ENCODE measurements at regions not wholly inside any gene's neighbourhood (a gene's known extent, or its start where the extent isn't known, plus 50 kb on each side); places are given as distances from the start of the nearest gene placed in this dataset.

DNA sequence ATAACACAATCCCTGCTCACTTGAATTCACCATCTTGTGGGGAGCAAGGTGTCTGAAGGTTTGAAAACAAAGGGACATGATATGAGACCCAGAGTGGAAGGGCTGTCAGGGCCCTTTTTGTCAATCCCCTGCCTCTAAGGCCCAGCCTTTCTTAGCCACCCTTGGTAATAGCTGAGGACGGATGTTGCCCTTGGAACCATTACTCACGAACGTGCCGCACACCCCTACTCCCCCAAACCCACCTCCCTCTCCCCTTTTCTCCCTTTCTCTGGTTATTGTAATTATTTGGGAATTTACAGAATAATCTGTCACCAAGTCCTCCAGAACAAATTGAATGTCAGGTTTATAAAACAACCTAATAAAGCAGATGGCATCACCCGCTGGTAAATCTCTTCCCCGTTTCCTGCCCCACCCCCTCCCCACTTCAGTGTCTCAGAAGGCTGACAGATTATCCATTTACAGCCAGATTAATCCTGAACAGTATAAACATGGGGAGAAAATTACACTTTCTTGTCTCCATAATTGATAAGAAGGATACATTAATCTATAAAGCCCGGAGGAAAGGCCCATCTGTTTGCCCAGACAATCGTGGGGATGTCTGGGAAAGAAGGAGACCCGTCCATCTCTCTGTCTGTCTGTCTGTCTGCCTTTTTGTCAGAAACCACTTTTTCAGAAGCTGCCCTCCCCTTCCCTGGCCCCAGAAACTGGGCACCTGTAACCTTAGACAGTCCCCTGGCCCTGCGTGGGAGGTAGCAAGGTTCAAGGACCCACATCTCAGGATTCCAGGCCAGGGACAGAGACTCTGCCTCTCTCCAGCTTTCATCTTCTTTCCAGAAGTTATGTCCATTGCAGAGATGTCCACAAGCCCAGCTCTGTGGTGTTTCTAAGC, 60.6 kb upstream of the CD34 start:
- Histone ChIP-seq H3K36me3 (ENCODE audit: control insufficient read depth, insufficient read depth, low read length) (no peaks in the 10 kb centered on the region), H3K27me3 (replicated peaks; ENCODE audit: control insufficient read depth, insufficient read depth, low read length) (no peaks in the 10 kb centered on the region), H3K4me3 (replicated peaks; ENCODE audit: low read depth, low read length) (no peak overlapping the region)
- TF ChIP-seq, protein P1, sequence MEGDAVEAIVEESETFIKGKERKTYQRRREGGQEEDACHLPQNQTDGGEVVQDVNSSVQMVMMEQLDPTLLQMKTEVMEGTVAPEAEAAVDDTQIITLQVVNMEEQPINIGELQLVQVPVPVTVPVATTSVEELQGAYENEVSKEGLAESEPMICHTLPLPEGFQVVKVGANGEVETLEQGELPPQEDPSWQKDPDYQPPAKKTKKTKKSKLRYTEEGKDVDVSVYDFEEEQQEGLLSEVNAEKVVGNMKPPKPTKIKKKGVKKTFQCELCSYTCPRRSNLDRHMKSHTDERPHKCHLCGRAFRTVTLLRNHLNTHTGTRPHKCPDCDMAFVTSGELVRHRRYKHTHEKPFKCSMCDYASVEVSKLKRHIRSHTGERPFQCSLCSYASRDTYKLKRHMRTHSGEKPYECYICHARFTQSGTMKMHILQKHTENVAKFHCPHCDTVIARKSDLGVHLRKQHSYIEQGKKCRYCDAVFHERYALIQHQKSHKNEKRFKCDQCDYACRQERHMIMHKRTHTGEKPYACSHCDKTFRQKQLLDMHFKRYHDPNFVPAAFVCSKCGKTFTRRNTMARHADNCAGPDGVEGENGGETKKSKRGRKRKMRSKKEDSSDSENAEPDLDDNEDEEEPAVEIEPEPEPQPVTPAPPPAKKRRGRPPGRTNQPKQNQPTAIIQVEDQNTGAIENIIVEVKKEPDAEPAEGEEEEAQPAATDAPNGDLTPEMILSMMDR (IDR thresholded peaks at IDR 0.05; ENCODE audit: insufficient read depth, low read length, poor library complexity, severe bottlenecking) = no peak
- DNase-seq (ENCODE audit: extremely low read depth, insufficient read length) = no peak

DNA sequence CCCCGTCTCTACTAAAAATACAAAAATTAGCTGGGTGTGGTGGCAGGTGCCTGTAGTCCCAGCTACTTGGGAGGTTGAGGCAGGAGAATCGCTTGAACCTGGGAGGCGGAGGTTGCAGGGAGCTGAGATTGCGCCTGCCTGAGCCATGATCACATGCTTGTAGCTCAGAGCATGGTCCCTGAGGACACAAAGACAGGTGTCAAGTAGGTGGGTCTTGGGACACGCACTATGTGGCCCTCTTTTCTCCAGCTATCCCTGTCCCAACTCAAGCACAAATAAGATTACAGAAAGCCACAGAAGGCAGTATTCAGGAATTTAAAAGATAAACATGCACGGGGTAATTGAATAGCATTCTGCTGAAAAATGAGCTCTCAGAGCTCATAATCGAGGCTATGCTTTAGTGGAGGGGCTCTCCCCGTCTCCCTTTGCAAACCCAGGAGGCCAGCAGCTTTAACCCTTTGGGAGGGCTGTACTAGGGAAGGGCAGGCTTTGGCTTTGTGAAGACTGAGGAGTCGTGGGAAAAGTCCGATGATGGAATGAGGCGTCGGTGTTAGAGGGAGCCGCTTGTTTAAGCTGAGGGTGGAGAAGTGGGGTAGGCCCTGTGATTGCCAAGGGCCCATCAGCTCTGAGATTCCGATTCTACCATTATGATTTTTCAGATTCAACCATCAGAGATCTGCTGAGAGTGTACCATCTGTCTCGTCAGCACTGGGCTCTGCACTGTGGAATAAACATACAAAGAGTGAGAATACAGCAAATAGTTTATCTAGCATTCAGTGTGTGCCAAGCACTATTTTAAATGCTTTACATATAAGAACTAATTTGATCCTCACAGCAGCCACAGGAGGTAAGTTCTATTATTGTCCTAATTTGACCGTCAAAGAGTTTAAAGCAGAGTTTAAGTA, 59.7 kb upstream of the CD34 start:
- H3K27me3 ChIP-seq (replicated peaks; ENCODE audit: control insufficient read depth, insufficient read depth, low read length) = no peaks in the 10 kb centered on the region
- H3K4me3 ChIP-seq (replicated peaks; ENCODE audit: low read depth, low read length) = no peak overlapping the region
- no peak for DNase-seq (ENCODE audit: extremely low read depth, insufficient read length)
- TF ChIP-seq, protein P1 (IDR thresholded peaks at IDR 0.05; ENCODE audit: insufficient read depth, low read length, poor library complexity, severe bottlenecking) = no peak
- H3K36me3 ChIP-seq (ENCODE audit: control insufficient read depth, insufficient read depth, low read length) = no peaks in the 10 kb centered on the region

DNA sequence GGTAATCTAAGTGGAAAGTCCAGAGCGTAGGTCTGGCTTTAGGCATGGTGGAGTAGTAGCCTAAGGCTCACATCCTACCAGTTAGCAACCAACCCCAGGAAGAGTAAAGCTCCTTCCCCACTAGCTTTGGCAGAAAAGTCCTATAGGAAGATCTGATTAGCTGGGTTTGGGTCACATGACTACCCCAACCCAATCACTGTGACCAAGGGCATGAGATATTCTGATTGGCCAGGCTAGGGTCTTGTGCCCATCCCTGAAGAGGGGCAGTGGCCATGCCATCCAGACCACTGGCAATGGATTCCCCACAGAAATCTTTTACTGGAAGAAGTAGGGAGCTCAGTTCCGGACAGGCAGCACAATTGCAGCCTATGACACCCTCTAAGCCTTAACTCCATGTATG, 58.6 kb upstream of the CD34 start:
- DNase-seq (ENCODE audit: extremely low read depth, insufficient read length) = no peak
- Histone ChIP-seq H3K27me3 (replicated peaks; ENCODE audit: control insufficient read depth, insufficient read depth, low read length) (no peaks in the 10 kb centered on the region), H3K4me3 (replicated peaks; ENCODE audit: low read depth, low read length) (no peak overlapping the region), H3K36me3 (ENCODE audit: control insufficient read depth, insufficient read depth, low read length) (no peaks in the 10 kb centered on the region)
- TF ChIP-seq, protein P1 (IDR thresholded peaks at IDR 0.05; ENCODE audit: insufficient read depth, low read length, poor library complexity, severe bottlenecking) = no peak

DNA sequence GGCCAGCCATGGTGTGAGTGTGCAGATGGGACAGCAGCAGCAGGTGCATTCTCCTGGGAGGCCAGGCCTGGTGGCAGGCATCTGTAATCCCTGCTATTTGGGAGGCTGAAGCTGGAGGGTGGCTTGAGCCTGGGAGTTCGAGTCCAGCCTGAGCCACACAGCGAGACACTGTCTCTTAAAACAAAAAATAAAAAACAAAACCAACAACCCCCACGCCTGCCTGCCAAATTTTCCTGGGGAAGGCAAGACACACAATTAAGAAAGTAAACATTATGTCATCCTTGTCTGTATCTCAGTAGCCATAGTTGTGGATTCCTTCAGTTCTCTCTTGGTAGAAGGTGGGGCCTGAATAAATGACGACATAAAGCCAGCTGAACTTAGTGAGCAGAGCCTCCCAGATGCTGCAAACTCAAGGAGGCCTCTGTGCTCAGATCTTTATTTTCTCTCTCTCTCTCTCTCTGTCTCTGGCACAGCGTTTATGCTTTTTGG, 57.6 kb upstream of the CD34 start:
- H3K4me3 ChIP-seq (replicated peaks; ENCODE audit: low read depth, low read length) = no peak overlapping the region
- no peaks in the 10 kb centered on the region for H3K36me3 ChIP-seq (ENCODE audit: control insufficient read depth, insufficient read depth, low read length)
- no peaks in the 10 kb centered on the region for H3K27me3 ChIP-seq (replicated peaks; ENCODE audit: control insufficient read depth, insufficient read depth, low read length)
- DNase-seq (ENCODE audit: extremely low read depth, insufficient read length) = no peak
- TF ChIP-seq, protein P1 (IDR thresholded peaks at IDR 0.05; ENCODE audit: insufficient read depth, low read length, poor library complexity, severe bottlenecking) = no peak

DNA sequence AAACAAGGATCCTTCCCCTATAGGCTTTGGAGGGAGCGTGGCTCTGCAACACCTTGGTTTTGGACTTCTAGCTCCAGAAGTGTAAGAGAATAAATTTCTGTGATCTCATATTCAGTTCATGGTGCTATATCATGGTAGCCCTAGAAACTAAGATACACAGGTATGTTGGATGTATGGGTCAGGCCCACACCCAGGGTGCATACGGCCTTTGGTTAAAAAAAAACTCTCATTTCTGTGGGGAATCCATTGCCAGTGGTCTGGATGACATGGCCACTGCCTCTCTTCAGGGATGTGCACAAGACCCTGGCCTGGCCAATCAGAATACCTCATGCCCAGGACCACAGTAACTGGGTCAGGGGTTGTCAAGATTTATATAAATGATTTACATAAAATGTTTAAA, 56.8 kb upstream of the CD34 start:
- TF ChIP-seq, protein P1 (IDR thresholded peaks at IDR 0.05; ENCODE audit: insufficient read depth, low read length, poor library complexity, severe bottlenecking) = no peak
- Histone ChIP-seq H3K36me3 (ENCODE audit: control insufficient read depth, insufficient read depth, low read length) (no peaks in the 10 kb centered on the region), H3K27me3 (replicated peaks; ENCODE audit: control insufficient read depth, insufficient read depth, low read length) (no peaks in the 10 kb centered on the region), H3K4me3 (replicated peaks; ENCODE audit: low read depth, low read length) (no peak overlapping the region)
- no peak for DNase-seq (ENCODE audit: extremely low read depth, insufficient read length)
